NB4 (cell line): ENCODE measurements at regions not wholly inside any gene's neighbourhood (a gene's known extent, or its start where the extent isn't known, plus 50 kb on each side); places are given as distances from the start of the nearest gene placed in this dataset.

Source experiments
- DNase-seq: peaks from one replicate; pipeline ENCODE4 v3.0.0; 2010; ENCODE audit warnings: low read depth
- H3K4me3 ChIP-seq: one replicate; pipeline ENCODE4 v1.5.1; 2011; ENCODE audit warnings: mild to moderate bottlenecking, low read depth, low read length, moderate library complexity
- MAX ChIP-seq: IDR thresholded peaks from 2 replicates; pipeline ENCODE4 v1.6.1; 2011; ENCODE audit warnings: low read depth, low read length
- MYC ChIP-seq: IDR thresholded peaks from 2 replicates; pipeline ENCODE4 v1.6.1; 2011; ENCODE audit warnings: low read depth, low read length
- POLR2A ChIP-seq: IDR thresholded peaks from 2 replicates; pipeline ENCODE4 v1.6.1; 2011; ENCODE audit warnings: mild to moderate bottlenecking; ENCODE audit not compliant: insufficient read length; ENCODE audit errors: extremely low read depth
- TF ChIP-seq, protein P1 (sequence below): IDR thresholded peaks from one replicate; pipeline ENCODE4 v1.5.1; 2012; ENCODE audit warnings: low read depth, low read length

DNA sequence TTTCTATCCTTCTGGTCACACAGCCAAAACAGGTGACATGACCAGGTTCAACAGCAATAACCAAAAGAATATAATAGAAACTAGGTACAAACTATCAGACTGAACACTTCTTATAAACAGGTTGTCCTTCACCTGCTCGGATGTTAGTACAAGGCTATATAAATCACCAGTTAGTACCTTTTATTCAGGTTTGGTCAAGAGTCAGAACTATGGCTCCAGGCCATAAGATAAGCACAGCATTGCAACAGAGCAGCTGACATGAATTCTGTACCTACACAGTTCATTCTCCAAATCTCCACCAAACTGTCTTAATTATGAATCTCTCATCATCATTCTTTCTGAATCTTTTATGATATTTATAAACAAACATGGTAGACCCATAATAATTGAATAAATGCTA lies 123.9 kb downstream of the DIO2 start:
- no peak overlapping the region for H3K4me3 ChIP-seq
- no peak for DNase-seq
- TF ChIP-seq MYC = no peak
- TF ChIP-seq, protein P1, sequence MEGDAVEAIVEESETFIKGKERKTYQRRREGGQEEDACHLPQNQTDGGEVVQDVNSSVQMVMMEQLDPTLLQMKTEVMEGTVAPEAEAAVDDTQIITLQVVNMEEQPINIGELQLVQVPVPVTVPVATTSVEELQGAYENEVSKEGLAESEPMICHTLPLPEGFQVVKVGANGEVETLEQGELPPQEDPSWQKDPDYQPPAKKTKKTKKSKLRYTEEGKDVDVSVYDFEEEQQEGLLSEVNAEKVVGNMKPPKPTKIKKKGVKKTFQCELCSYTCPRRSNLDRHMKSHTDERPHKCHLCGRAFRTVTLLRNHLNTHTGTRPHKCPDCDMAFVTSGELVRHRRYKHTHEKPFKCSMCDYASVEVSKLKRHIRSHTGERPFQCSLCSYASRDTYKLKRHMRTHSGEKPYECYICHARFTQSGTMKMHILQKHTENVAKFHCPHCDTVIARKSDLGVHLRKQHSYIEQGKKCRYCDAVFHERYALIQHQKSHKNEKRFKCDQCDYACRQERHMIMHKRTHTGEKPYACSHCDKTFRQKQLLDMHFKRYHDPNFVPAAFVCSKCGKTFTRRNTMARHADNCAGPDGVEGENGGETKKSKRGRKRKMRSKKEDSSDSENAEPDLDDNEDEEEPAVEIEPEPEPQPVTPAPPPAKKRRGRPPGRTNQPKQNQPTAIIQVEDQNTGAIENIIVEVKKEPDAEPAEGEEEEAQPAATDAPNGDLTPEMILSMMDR = no peak
- no peak for TF ChIP-seq POLR2A
- TF ChIP-seq MAX = no peak

DNA sequence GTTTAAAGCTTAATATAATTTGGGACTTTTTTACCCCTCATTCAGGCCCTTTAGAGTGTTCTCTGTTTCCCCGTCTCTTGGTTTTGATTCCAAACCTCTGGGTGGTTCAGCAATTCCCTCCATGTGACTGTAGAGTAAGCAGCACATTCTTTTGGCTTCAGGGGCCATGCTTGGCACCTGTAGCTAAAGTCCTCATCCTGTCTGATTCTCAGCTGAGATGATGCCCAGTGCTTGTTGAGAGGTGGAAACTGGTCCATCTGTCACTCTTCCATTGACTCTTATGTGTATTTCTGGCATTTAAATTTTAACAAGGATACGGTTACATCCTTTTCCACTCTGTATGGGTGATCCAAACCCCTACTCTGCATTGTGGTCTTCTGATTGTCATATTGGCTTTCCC lies 127.1 kb downstream of the DIO2 start:
- DNase-seq = no peak
- H3K4me3 ChIP-seq = no peak overlapping the region
- TF ChIP-seq, protein P1 = no peak
- no peak for TF ChIP-seq MAX
- TF ChIP-seq MYC = no peak
- no peak for TF ChIP-seq POLR2A

- TF ChIP-seq POLR2A (no peak), MAX (no peak), MYC (no peak)
- TF ChIP-seq, protein P1 = no peak
- no peak for DNase-seq
- H3K4me3 ChIP-seq = no peak overlapping the region
Measured at GRCh38 chr14:80080601-80081000, 130.7 kb downstream of the DIO2 start.

DNA sequence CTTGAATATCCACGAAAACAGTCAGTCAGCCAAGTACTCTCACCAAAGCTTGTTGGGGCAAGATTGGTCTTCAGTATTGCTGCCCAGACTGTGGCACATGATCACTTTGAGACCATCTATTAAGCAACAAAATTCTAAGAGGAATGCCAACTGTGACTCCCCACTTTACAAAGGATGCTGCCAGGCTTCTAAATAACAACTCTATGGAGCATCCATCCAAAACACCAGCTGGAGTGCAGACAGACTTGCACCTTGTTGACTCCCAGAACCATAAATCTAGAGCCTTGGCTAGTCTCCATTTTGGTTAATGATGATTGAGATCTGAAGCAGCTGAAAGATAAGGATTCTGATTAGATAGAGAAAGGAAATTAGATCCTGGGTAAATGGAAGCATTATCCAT lies 132.8 kb downstream of the DIO2 start:
- no peak for DNase-seq
- H3K4me3 ChIP-seq = no peak overlapping the region
- TF ChIP-seq POLR2A (no peak), MYC (no peak), MAX (no peak)
- TF ChIP-seq, protein P1 = no peak

DNA sequence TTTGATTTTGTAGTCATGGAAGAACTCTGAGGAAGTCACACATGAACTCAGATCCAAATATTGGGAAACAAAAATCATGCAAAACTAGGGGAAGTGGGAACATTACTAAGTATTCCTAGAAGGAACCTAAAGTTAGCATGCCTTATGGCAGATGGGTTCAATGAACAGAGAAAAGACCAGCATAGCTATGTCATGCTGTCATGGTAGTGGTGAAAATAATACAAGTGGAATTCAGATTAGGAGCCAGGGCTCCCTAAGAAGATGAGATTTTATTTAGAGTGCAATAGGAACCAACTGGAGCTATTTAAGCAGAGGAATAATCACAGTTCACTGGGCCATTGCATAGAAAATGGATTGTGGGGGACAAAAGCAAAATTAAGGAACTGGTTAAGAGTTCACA lies 134.0 kb downstream of the DIO2 start:
- no peak overlapping the region for H3K4me3 ChIP-seq
- no peak for DNase-seq
- TF ChIP-seq MYC (no peak), POLR2A (no peak), MAX (no peak)
- TF ChIP-seq, protein P1 = no peak
